NCI-H2107 treated with DMSO at 0.1 percent for 48 hours (cell line): ENCODE measurements at regions not wholly inside any gene's neighbourhood (a gene's known extent, or its start where the extent isn't known, plus 50 kb on each side); places are given as distances from the start of the nearest gene placed in this dataset.

Source experiments
- DNase-seq: peaks from one replicate; lab custom pipeline; 2025; ENCODE audit not compliant: unreplicated experiment; lab: John Stamatoyannopoulos, UW

DNA sequence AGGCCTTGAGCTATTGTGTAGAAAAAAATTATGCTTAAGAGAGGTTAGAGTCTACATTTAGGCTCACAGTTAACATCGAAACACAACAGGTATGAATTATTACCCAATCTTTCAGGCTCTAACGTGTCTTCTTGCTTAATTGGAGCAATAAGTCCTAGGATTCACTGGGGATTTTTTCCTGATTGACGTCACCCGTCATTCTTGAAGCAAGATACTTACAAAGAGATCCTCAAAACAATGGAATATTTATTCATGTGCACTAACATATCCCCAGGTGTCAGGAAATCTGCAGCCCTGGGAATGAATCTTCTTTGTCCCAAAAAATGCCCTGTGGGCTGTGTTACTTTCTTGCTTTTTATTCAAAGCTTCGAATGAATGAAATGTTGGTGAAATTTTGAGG, 413.5 kb downstream of the NFIB start:
- no peak for DNase-seq

- DNase-seq, result no peak
Observed at GRCh38 chr9:13899924-13900323, 414.0 kb downstream of the NFIB start.

DNA sequence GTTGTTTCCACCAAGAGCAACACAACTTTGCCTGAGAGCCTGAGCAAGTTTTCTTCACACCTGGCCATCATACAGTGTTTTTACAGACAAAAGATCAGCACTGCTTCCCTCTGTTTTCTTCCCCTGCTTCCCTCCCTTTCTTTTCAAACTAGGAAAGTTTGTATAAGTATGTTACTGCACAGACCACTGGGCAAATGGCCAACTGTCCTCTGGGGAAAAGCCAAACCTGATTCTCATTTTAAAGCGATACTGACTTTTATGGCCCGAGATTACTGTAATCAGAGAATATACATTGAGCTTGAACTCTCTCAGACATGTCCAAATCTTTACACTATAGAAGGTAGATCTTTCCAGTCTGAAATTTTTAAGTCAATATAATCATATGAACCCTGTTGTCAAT, 415.0 kb downstream of the NFIB start:
- no peak for DNase-seq

- DNase-seq, result no peak
Observed at GRCh38 chr9:13896922-13897835, 416.8 kb downstream of the NFIB start.

DNA sequence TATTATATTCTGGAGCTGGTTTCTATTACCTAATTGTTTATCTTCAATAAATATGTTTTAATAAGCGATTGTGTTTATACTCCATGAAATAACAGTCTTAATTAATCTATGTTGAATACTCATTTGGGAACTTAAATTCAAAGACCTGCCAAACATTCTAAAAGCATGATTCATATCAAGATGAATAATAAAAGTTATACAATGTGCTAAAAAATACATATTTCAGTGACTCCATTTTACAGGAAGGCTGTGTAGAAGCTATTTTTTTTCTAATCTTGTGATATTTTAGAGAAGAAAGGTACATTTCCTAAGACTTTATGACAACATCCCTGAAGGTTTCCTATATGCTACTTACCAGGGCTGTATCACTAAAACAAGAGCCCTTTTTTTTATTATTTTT, 417.9 kb downstream of the NFIB start:
- no peak for DNase-seq

DNA sequence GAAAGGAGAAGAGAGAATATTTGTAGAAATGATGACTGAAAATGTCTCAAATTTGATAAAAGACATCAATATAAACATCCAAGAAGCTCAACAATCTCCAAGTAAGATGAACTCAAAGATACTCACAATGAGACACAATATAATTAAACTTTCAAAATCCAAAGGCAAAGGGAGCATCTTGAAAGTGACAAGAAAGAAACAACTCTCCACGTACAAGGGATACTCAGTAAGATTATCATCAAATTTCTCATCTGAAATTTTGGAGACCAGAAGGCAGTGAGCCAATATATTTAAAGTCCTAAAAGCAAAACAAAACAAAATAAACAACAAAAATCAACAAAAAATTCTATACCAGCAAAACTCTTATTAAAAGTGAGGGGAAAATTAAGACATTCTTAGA, 428.7 kb downstream of the NFIB start:
- no peak for DNase-seq

DNA sequence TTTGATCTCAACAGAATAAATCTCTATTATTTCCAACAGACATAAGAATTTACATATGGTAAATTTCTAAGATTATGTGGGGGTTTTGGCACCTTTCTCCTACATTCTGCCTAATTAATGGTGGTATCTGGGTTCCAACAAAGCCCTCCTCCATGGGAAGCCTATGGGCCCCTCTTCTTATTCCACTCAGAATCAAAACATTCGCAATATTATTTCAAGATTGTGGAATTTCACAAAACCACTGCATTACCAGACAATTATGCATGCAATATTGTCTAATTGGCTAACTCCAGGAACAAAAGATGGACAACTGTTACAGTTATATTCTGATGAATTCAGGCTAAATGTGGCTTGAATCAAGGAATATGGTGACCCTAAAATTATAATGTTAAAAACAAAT, 434.0 kb downstream of the NFIB start:
- DNase-seq, result no peak

- no peak for DNase-seq
Observed at GRCh38 chr9:13879011-13879410, 434.9 kb downstream of the NFIB start.

DNA sequence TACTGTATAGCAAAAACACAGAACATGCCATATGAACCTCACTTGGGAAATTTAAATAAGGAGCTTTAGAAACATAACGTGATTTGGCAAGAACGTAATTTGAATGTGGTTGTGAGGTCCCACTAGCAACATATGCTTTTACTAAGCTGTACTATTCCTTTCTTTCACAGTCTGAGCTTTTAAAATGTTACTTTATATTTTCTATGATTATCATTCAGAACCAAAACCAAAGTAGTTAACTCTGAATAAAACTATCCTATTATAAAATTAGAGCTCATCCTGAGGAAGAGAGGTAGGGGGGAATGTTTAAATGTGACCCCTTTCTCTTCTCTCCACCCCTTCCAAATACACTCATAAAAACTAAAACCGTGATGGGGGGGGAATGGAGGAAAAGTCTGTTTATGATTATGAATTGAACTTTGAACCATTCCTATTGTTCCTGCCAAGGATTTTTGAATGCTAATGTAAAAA, 435.7 kb downstream of the NFIB start:
- DNase-seq, result no peak

- no peak for DNase-seq
Observed at GRCh38 chr9:13876741-13877140, 437.2 kb downstream of the NFIB start.

- no peak for DNase-seq
Observed at GRCh38 chr9:13873203-13873602, 440.7 kb downstream of the NFIB start.

GRCh38 chr9:13868336-13868735, 445.6 kb downstream of the NFIB start:
- DNase-seq, result no peak

DNA sequence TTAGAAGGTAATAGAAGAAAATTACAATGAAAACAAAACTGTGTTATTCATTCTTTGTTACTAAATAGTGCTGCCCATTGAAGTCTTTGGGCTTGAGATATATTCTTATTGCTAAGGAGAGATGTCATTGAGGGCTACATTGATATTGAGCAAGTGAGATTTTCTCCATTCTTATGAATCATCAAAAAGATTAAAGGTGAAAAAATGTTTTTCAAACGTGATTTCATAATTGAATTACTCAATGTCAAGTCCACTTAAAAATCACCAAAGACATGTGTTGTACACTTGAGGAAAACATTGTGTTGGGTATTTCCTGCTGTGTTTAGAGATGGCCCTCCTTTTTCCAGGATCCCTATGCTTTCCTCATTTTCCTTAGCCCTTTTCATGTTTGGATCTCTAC, 448.1 kb downstream of the NFIB start:
- no peak for DNase-seq

DNA sequence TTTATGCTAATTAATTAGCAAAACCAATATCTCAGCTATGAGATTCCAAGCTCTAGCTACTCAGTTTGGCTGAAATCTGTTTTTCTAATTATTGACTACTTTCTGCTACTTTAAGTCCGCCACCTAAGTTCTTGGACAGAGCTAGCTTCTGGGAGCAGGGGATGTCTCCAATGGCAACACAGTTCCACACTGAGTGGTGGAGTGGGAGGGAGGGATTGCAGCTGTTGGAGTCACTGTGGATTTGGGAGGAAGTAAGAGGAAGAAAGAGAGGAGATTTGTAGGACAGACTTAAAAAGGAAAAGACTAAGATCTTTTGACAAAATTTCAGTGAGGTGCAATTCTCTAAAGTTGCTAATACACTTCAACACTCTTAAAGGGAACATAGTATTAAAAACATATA, 450.8 kb downstream of the NFIB start:
- DNase-seq, result no peak

DNA sequence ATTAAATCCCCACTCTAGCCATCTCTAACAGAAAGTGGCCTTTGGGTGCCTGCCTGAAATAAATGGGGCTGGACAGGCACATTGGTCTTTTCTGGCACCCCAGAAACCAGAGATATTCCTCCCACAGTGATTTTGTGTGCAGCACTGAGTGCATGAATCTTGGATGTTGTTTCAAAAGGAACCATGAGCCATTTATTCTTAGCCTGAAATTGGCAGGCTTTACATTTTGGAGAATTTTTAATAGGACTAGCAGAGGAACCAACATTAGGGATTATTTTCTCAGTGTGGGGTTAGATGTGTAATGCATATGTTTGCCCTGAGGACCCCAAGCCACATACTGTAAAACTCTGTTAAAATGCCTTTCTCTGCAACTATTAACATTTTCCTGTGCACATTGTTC, 451.3 kb downstream of the NFIB start:
- DNase-seq, result no peak

DNA sequence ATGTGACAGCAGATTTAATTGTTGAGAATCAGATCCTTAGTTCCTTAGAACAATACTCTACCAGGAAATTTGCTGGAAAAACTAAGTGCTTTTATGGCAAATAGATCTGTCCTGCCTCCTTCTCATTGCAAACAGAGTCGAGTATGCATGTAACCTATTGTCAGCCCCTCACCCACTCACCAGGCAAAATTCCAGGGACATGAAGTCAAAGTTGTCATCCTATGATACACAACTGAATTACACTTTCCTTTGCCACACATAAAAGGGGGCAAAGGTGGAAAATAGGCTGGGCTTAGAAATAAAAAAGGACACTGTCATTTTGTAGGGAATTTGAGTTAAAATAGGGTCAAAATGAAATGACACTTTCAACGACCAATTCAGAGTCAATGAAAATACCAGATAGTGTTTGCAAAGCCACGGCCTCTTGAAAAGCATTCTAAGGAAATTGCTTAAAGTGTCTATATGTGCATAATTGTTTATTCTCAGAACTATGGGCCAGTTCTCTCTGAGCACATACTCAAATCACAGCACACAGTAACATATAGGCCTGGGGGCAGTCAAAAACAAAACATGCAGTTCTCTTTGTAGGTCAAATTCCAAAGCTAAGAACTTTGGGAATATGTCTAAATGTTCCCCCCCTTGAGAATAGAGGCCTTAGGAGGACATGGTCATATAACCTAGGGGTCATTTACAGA, 452.8 kb downstream of the NFIB start:
- DNase-seq, result no peak

DNA sequence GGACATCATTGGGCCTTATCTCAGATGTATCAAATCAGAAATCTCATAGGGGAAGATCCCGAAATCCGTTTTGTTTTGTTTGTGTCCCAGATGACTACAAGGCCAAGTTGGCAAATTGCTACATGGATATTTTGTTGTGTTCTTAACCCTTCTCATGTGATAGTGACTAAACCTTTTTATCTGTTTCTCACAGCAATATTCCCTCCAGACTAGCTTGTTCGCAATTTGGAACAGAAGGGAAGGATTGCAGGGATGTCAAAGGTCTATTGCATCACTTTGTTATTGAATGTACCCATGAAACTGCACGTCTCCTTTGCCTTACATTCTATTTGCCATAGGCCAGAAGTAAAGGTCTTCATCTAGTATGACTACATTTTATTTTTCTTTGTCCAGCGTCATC, 453.9 kb downstream of the NFIB start:
- DNase-seq, result no peak

GRCh38 chr9:13857521-13857920, 456.4 kb downstream of the NFIB start:
- DNase-seq, result no peak

- DNase-seq, result no peak
Observed at GRCh38 chr9:13847270-13847669, 466.7 kb downstream of the NFIB start.

- DNase-seq, result no peak
Observed at GRCh38 chr9:13845460-13845859, 468.5 kb downstream of the NFIB start.

DNA sequence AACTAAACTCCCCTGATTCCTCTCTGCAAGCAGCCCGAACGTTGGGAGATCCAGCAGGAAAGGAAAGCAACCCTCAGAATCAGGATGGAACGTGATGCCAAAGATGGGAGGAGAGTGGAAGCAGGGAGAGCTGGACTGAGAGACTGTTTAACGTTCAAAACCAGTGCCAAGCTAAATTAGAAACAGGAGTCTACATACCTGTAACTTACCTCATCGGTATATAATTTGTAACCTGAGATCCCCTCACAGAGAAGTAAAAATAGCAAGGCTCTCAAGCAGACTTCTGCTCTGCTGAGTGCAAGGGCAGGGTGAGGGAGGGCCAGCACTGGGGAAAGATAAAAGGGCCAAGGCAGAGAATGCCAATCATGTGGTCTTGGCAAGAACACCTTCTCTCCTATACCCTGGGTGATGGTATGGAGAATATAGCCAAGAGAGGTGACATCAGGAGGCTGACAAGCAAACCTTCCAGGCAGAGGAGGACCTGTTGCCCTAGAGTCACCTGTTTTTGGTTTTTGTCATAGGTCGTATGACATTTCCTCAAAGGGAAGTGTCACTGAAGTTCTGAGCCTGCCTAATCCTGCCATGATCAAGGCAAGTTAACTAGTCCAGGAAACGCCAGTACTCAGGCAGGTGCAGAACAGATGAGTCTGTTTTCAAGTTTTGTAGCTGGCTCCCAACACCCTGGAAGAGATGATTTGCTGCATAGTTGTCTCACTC, 472.0 kb downstream of the NFIB start:
- peak; percentile 93 for DNase-seq

DNA sequence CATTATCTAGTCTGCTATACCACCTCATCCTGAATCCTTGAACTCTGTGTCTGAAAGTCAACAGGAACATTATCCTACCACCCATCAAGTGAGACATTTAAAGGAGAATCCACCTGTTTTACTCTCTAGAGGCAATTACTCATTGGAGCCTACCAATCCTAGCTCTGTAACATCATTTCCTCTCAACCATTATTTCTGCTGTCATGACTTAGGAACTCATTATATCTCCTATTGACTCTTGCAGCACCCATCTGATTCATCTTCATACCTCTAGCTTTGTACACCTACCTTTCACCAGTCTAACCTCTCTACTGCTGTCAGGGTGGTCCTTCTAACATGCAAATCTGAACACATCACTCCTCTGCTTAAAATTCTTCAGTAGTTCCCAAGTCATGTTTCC, 481.5 kb downstream of the NFIB start:
- DNase-seq, result no peak
